H1 (cell line): ENCODE measurements at regions not wholly inside any gene's neighbourhood (a gene's known extent, or its start where the extent isn't known, plus 50 kb on each side); places are given as distances from the start of the nearest gene placed in this dataset.
A peak's percentile ranks its signal among the peaks of the same experiment; 100 is the strongest.

Experiments
- CTCF ChIA-PET: fragments of 300-600 bp; sonication (Branson Sonifier 250); formaldehyde crosslinking; loops from one replicate; lab custom pipeline; 2021; ENCODE audit not compliant: partially characterized antibody; lab: Charles Lee
- POLR2A ChIA-PET: fragments of 300-600 bp; sonication (Branson Sonifier 250); formaldehyde crosslinking; loops from one replicate; lab custom pipeline; 2021; ENCODE audit warnings: inconsistent platforms; ENCODE audit not compliant: partially characterized antibody; lab: Charles Lee
- DNase-seq, 2 experiments: peaks; one replicate each; pipeline versions ENCODE4 v3.0.0 to v3.0.0-alpha.2; 2010 to 2022; ENCODE audit warnings: low spot score in 2 of 2, low read depth in 1 of 2, mixed read lengths in 1 of 2
- FAIRE-seq: peaks from 2 replicates; lab custom pipeline; 2011; peaks lifted over from hg19 to GRCh38; lab: Jason Lieb, UNC
- H2AFZ ChIP-seq: 2 replicates; pipeline ENCODE4 v1.8.1; 2012; ENCODE audit warnings: low read length, inconsistent platforms
- H2AK5ac ChIP-seq: 2 replicates; pipeline ENCODE4 v1.6.1; 2013; ENCODE audit warnings: low read depth, low read length
- H2BK120ac ChIP-seq: replicated peaks from 2 replicates; pipeline ENCODE3; 2013; ENCODE audit warnings: low read depth, low read length, inconsistent platforms
- H2BK12ac ChIP-seq: 2 replicates; pipeline ENCODE4 v1.6.1; 2013; ENCODE audit warnings: low read depth, low read length
- H2BK15ac ChIP-seq: 2 replicates; pipeline ENCODE4 v1.6.1; 2013; ENCODE audit warnings: low read length
- H2BK20ac ChIP-seq: 2 replicates; pipeline ENCODE4 v1.6.1; 2013; ENCODE audit warnings: low read length
- H2BK5ac ChIP-seq: 2 replicates; pipeline ENCODE4 v1.6.1; 2013; ENCODE audit warnings: low read depth, low read length
- H3K14ac ChIP-seq: 2 replicates; pipeline ENCODE4 v1.6.1; 2013; ENCODE audit warnings: inconsistent platforms; ENCODE audit not compliant: insufficient read length
- H3K18ac ChIP-seq: 2 replicates; pipeline ENCODE4 v1.6.1; 2013; ENCODE audit warnings: low read length; ENCODE audit errors: extremely low read depth
- H3K23ac ChIP-seq: 2 replicates; pipeline ENCODE4 v1.6.1; 2013; ENCODE audit warnings: inconsistent platforms; ENCODE audit not compliant: insufficient read length
- H3K23me2 ChIP-seq: 2 replicates; pipeline ENCODE4 v1.6.1; 2013; ENCODE audit warnings: low read depth, low read length
- H3K27ac ChIP-seq: 2 replicates; pipeline ENCODE4 v1.6.1; 2011; ENCODE audit warnings: low read depth, low read length, inconsistent platforms
- H3K27me3 ChIP-seq, 4 experiments: replicated peaks in 1 of 4; 1 replicate in 1 of 4; 2 replicates in 3 of 4; pipeline versions ENCODE4 v1.6.1 to v1.8.1; 2011 to 2013; ENCODE audit warnings: low read length in 3 of 4, mild to moderate bottlenecking in 3 of 4, inconsistent platforms in 2 of 4, mixed read lengths in 2 of 4, moderate library complexity in 1 of 4; ENCODE audit not compliant: control insufficient read depth in 3 of 4, insufficient read depth in 3 of 4; ENCODE audit errors: extremely low read depth in 1 of 4
- H3K36me3 ChIP-seq, 4 experiments: 2 replicates each; pipeline versions ENCODE4 v1.6.1 to v1.8.1; 2011 to 2013; ENCODE audit warnings: mild to moderate bottlenecking in 4 of 4, low read length in 3 of 4, moderate library complexity in 2 of 4, control low read depth in 1 of 4, inconsistent platforms in 1 of 4; ENCODE audit not compliant: insufficient read depth in 4 of 4, control insufficient read depth in 2 of 4
- H3K4ac ChIP-seq: replicated peaks from 2 replicates; pipeline ENCODE3; 2013; ENCODE audit warnings: low read length, low read depth, mixed read lengths, inconsistent platforms; ENCODE audit not compliant: insufficient read length
- H3K4me1 ChIP-seq, 4 experiments: replicated peaks in 1 of 4; 1 replicate in 1 of 4; 2 replicates in 3 of 4; pipeline versions ENCODE4 v1.6.1 to v1.8.1; 2011 to 2013; ENCODE audit warnings: low read length in 3 of 4, inconsistent platforms in 2 of 4, mixed read lengths in 1 of 4; ENCODE audit not compliant: insufficient read depth in 4 of 4, control insufficient read depth in 3 of 4
- H3K4me2 ChIP-seq, 2 experiments: 2 replicates each; pipeline versions ENCODE4 v1.6.1 to v1.8.1; 2011 to 2013; ENCODE audit warnings: low read depth in 2 of 2, low read length in 2 of 2, control low read depth in 1 of 2, inconsistent platforms in 1 of 2, mild to moderate bottlenecking in 1 of 2; ENCODE audit not compliant: insufficient read depth in 1 of 2
- H3K4me3 ChIP-seq, 4 experiments: fragments of 200-600, 300-600 bp in 1 of 4; sonication (generic), shearing (Covaris generic), sonication (Bioruptor Twin) in 1 of 4; 2 replicates each; pipeline versions ENCODE4 v1.5.1 to v1.8.1; 2011 to 2016; ENCODE audit warnings: low read length in 4 of 4, low read depth in 3 of 4, control low read depth in 2 of 4, inconsistent platforms in 2 of 4, mild to moderate bottlenecking in 2 of 4, mixed read lengths in 1 of 4, moderate library complexity in 1 of 4; ENCODE audit not compliant: insufficient read depth in 2 of 4; ENCODE audit errors: extremely low read depth in 1 of 4
- H3K56ac ChIP-seq: replicated peaks from 2 replicates; pipeline ENCODE3; 2013; ENCODE audit warnings: low read depth, mild to moderate bottlenecking, mixed read lengths, low read length, inconsistent platforms; ENCODE audit not compliant: insufficient read length
- H3K79me1 ChIP-seq: 2 replicates; pipeline ENCODE4 v1.6.1; 2013; ENCODE audit warnings: low read depth, low read length, control low read depth
- H3K79me2 ChIP-seq, 2 experiments: 2 replicates each; pipeline versions ENCODE4 v1.6.1 to v1.8.1; 2012 to 2013; ENCODE audit warnings: low read length in 2 of 2, mild to moderate bottlenecking in 2 of 2, inconsistent platforms in 1 of 2; ENCODE audit not compliant: insufficient read depth in 2 of 2, control insufficient read depth in 1 of 2
- H3K9ac ChIP-seq, 4 experiments: replicated peaks in 1 of 4; 1 replicate in 1 of 4; 2 replicates in 3 of 4; pipeline versions ENCODE4 v1.6.1 to v1.8.1; 2011 to 2013; ENCODE audit warnings: low read depth in 3 of 4, low read length in 3 of 4, control low read depth in 2 of 4, mild to moderate bottlenecking in 2 of 4, moderate library complexity in 2 of 4, inconsistent platforms in 1 of 4; ENCODE audit errors: extremely low read depth in 1 of 4
- H3K9me3 ChIP-seq, 2 experiments: 2 replicates each; pipeline versions ENCODE4 v1.6.1 to v1.8.1; 2012 to 2013; ENCODE audit warnings: mild to moderate bottlenecking in 2 of 2, moderate library complexity in 2 of 2, control low read depth in 1 of 2, inconsistent platforms in 1 of 2, low read depth in 1 of 2, low read length in 1 of 2, mixed read lengths in 1 of 2; ENCODE audit not compliant: insufficient read depth in 2 of 2
- H4K20me1 ChIP-seq, 2 experiments: replicated peaks in 1 of 2; 2 replicates each; pipeline versions ENCODE3 to v1.8.1; 2011 to 2013; ENCODE audit warnings: inconsistent platforms in 2 of 2, low read length in 2 of 2, mild to moderate bottlenecking in 1 of 2; ENCODE audit not compliant: insufficient read depth in 2 of 2, control insufficient read depth in 1 of 2
- H4K5ac ChIP-seq: 2 replicates; pipeline ENCODE4 v1.6.1; 2013; ENCODE audit warnings: low read length, low read depth, mixed read lengths, inconsistent platforms; ENCODE audit not compliant: insufficient read length
- H4K8ac ChIP-seq: 2 replicates; pipeline ENCODE4 v1.8.0; 2013; ENCODE audit warnings: mild to moderate bottlenecking, moderate library complexity, low read length, inconsistent platforms; ENCODE audit not compliant: insufficient read depth; ENCODE audit errors: extremely low read depth
- H4K91ac ChIP-seq: replicated peaks from 2 replicates; pipeline ENCODE3; 2013; ENCODE audit warnings: low read length, mixed read lengths, inconsistent platforms; ENCODE audit not compliant: insufficient read length
- CHD2 ChIP-seq: IDR thresholded peaks from 2 replicates; pipeline ENCODE4 v1.6.1; 2012; ENCODE audit warnings: low read length, improper control_type of control experiment
- RXRA ChIP-seq: IDR thresholded peaks from 2 replicates; pipeline ENCODE4 v1.6.1; 2011; ENCODE audit warnings: low read depth, mild to moderate bottlenecking, low read length, moderate library complexity; ENCODE audit not compliant: insufficient read depth
- SP4 ChIP-seq: IDR thresholded peaks from 2 replicates; pipeline ENCODE4 v1.6.1; 2012; ENCODE audit warnings: low read length, inconsistent platforms
- WGBS, 2 experiments: shearing (Covaris generic) in 1 of 2; methylation state at CpG; one replicate each; pipeline versions ENCODE4 v1.1.6 to v1.1.7; 2013 to 2015; ENCODE audit warnings: low lambda C conversion rate in 2 of 2, mixed read lengths in 2 of 2, inconsistent platforms in 1 of 2, low coverage in 1 of 2, missing lambda C conversion rate in 1 of 2; ENCODE audit not compliant: insufficient replicate concordance in 2 of 2, insufficient coverage in 1 of 2, insufficient read length in 1 of 2; ENCODE audit errors: extremely low coverage in 1 of 2, missing lambda C conversion rate in 1 of 2; 5-methylcytosine and 5-hydroxymethylcytosine counted together
- TF ChIP-seq, protein P1 (sequence below), 3 experiments: IDR thresholded peaks; 1 replicate in 2 of 3; 2 replicates in 1 of 3; pipeline versions ENCODE4 v1.5.1 to v1.6.1; 2011; ENCODE audit warnings: low read length in 3 of 3, mild to moderate bottlenecking in 3 of 3, inconsistent platforms in 2 of 3, low read depth in 1 of 3, moderate library complexity in 1 of 3; ENCODE audit not compliant: insufficient read depth in 1 of 3; ENCODE audit errors: control extremely low read depth in 1 of 3

DNA sequence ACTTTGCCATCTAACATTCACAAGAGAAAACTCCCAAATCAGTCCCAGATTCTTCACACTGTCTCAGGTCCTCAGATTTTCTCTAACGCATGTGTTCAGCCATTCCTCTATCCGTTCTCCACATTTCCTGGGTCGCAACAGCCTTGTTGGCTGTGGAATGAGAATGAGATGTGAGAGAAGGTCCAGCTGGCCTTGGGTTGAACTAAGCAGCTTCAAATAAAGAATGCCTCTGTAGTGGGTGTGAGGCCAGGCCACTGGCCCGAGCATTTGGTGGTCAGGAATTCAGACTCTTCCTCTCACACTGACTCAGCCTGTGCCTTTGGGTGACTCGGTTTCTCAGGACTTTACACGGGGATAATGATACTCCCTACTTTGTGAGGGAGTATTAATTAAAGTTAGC, 73.8 kb upstream of the CCN6 start:
- H3K9me3 ChIP-seq: no peaks in the 10 kb centered on the region
- H3K23me2 ChIP-seq: no peaks in the 10 kb centered on the region
- no peak overlapping the region for H3K4me2 ChIP-seq
- H4K20me1 ChIP-seq: no peaks in the 10 kb centered on the region
- H3K9ac ChIP-seq: no peak overlapping the region
- H2AFZ ChIP-seq: no peak overlapping the region
- H4K8ac ChIP-seq: no peak overlapping the region
- H3K27ac ChIP-seq: no peak overlapping the region
- H3K4me3 ChIP-seq: no peak overlapping the region
- no peak overlapping the region for H2BK20ac ChIP-seq
- peaks cover 0 to 6% (median 3%) of the 10 kb centered on the region in 4 experiments; a peak in 3 of 7 replicates for H3K4me1 ChIP-seq
- H3K56ac ChIP-seq: no peak overlapping the region
- no peak overlapping the region for H2BK120ac ChIP-seq
- H4K91ac ChIP-seq: no peak overlapping the region
- TF ChIP-seq CHD2 (no peak), SP4 (no peak), RXRA (no peak)
- TF ChIP-seq, protein P1, sequence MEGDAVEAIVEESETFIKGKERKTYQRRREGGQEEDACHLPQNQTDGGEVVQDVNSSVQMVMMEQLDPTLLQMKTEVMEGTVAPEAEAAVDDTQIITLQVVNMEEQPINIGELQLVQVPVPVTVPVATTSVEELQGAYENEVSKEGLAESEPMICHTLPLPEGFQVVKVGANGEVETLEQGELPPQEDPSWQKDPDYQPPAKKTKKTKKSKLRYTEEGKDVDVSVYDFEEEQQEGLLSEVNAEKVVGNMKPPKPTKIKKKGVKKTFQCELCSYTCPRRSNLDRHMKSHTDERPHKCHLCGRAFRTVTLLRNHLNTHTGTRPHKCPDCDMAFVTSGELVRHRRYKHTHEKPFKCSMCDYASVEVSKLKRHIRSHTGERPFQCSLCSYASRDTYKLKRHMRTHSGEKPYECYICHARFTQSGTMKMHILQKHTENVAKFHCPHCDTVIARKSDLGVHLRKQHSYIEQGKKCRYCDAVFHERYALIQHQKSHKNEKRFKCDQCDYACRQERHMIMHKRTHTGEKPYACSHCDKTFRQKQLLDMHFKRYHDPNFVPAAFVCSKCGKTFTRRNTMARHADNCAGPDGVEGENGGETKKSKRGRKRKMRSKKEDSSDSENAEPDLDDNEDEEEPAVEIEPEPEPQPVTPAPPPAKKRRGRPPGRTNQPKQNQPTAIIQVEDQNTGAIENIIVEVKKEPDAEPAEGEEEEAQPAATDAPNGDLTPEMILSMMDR (IDR thresholded peaks at IDR 0.05; ENCODE audit: control extremely low read depth in 1 of 3, insufficient read depth in 1 of 3, low read depth in 1 of 3, low read length in 3 of 3): no peak
- H3K79me1 ChIP-seq: no peaks in the 10 kb centered on the region
- H3K18ac ChIP-seq: no peak overlapping the region
- FAIRE-seq (no peak), DNase-seq (no peak)
- H3K27me3 ChIP-seq: peaks cover 0 to 3% (median 0%) of the 10 kb centered on the region in 4 experiments; a peak in 1 of 7 replicates
- 0 out of 2 replicates have a peak overlapping the region, but pooled peaks have one; percentile 2 for H2BK12ac ChIP-seq
- no peak overlapping the region for H3K23ac ChIP-seq
- H2BK15ac ChIP-seq: no peak overlapping the region; the same call in 1 of the 2 replicates
- ChIA-PET POLR2A (no interaction called here), CTCF (no interaction called here)
- no peak overlapping the region for H2AK5ac ChIP-seq
- no peak overlapping the region for H2BK5ac ChIP-seq
- H3K79me2 ChIP-seq: no peaks in the 10 kb centered on the region
- H4K5ac ChIP-seq: no peak overlapping the region
- 84% methylated on average over 6 of the region's 6 CpGs; no CpG with 5 or more reads in 1 of the 2 experiments for WGBS, 2 experiments
- no peaks in the 10 kb centered on the region for H3K36me3 ChIP-seq
- no peak overlapping the region for H3K4ac ChIP-seq
- H3K14ac ChIP-seq: no peak overlapping the region
